ENCODE measurements at regions not wholly inside any gene's neighbourhood (a gene's known extent, or its start where the extent isn't known, plus 50 kb on each side); places are given as distances from the start of the nearest gene placed in this dataset.

GRCh38 chr7:56290548-56290947 lies 174.3 kb upstream of the NUPR2 start:
- no peaks in the 10 kb centered on the region for H3K79me2 ChIP-seq (ENCODE audit: insufficient read depth, low read length)
- TF ChIP-seq, protein P1, sequence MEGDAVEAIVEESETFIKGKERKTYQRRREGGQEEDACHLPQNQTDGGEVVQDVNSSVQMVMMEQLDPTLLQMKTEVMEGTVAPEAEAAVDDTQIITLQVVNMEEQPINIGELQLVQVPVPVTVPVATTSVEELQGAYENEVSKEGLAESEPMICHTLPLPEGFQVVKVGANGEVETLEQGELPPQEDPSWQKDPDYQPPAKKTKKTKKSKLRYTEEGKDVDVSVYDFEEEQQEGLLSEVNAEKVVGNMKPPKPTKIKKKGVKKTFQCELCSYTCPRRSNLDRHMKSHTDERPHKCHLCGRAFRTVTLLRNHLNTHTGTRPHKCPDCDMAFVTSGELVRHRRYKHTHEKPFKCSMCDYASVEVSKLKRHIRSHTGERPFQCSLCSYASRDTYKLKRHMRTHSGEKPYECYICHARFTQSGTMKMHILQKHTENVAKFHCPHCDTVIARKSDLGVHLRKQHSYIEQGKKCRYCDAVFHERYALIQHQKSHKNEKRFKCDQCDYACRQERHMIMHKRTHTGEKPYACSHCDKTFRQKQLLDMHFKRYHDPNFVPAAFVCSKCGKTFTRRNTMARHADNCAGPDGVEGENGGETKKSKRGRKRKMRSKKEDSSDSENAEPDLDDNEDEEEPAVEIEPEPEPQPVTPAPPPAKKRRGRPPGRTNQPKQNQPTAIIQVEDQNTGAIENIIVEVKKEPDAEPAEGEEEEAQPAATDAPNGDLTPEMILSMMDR (IDR thresholded peaks at IDR 0.05; ENCODE audit: low read length), result no peak
- no peak for TF ChIP-seq EZH2 (IDR thresholded peaks at IDR 0.05; ENCODE audit: borderline replicate concordance, low read length)
- no peaks in the 10 kb centered on the region for H3K4me1 ChIP-seq (ENCODE audit: insufficient read depth, low read length, severe bottlenecking)
- no peak overlapping the region for H3K4me3 ChIP-seq (ENCODE audit: low read depth, low read length, poor library complexity, severe bottlenecking)
- no peak overlapping the region for H3K9ac ChIP-seq (ENCODE audit: low read length)
- H3K4me2 ChIP-seq (ENCODE audit: low read length), result no peak overlapping the region
- no peaks in the 10 kb centered on the region for H3K36me3 ChIP-seq (ENCODE audit: insufficient read depth, low read length)
- no peak overlapping the region for H2AFZ ChIP-seq (ENCODE audit: low read length)
- no peaks in the 10 kb centered on the region for H4K20me1 ChIP-seq (ENCODE audit: insufficient read depth, low read length)
- H3F3A ChIP-seq (ENCODE audit: insufficient read depth, low read length), result no peaks in the 10 kb centered on the region
- no peaks in the 10 kb centered on the region for H3K27me3 ChIP-seq (ENCODE audit: insufficient read depth, low read length)
- H3K9me3 ChIP-seq (ENCODE audit: low read length), result no peaks in the 10 kb centered on the region
- H3K9me2 ChIP-seq (ENCODE audit: low read depth, low read length), result no peaks in the 10 kb centered on the region
- no peak overlapping the region for H3K27ac ChIP-seq (ENCODE audit: low read depth, low read length, poor library complexity, severe bottlenecking)

- H3K9me3 ChIP-seq (ENCODE audit: low read length), result no peaks in the 10 kb centered on the region
- no peak overlapping the region for H3K27ac ChIP-seq (ENCODE audit: low read depth, low read length, poor library complexity, severe bottlenecking)
- no peaks in the 10 kb centered on the region for H3F3A ChIP-seq (ENCODE audit: insufficient read depth, low read length)
- no peak overlapping the region for H3K4me3 ChIP-seq (ENCODE audit: low read depth, low read length, poor library complexity, severe bottlenecking)
- H3K9ac ChIP-seq (ENCODE audit: low read length), result no peak overlapping the region
- no peak overlapping the region for H2AFZ ChIP-seq (ENCODE audit: low read length)
- no peaks in the 10 kb centered on the region for H4K20me1 ChIP-seq (ENCODE audit: insufficient read depth, low read length)
- H3K79me2 ChIP-seq (ENCODE audit: insufficient read depth, low read length), result no peaks in the 10 kb centered on the region
- H3K9me2 ChIP-seq (ENCODE audit: low read depth, low read length), result no peaks in the 10 kb centered on the region
- no peaks in the 10 kb centered on the region for H3K27me3 ChIP-seq (ENCODE audit: insufficient read depth, low read length)
- no peak for TF ChIP-seq EZH2 (IDR thresholded peaks at IDR 0.05; ENCODE audit: borderline replicate concordance, low read length)
- TF ChIP-seq, protein P1 (IDR thresholded peaks at IDR 0.05; ENCODE audit: low read length), result no peak
- no peak overlapping the region for H3K4me2 ChIP-seq (ENCODE audit: low read length)
- H3K4me1 ChIP-seq (ENCODE audit: insufficient read depth, low read length, severe bottlenecking), result no peaks in the 10 kb centered on the region
- H3K36me3 ChIP-seq (ENCODE audit: insufficient read depth, low read length), result no peaks in the 10 kb centered on the region
Measured at GRCh38 chr7:56287429-56288138, 171.4 kb upstream of the NUPR2 start.

- Histone ChIP-seq H3K9ac (ENCODE audit: low read length) (no peak overlapping the region), H3K4me2 (ENCODE audit: low read length) (no peak overlapping the region), H4K20me1 (ENCODE audit: insufficient read depth, low read length) (no peaks in the 10 kb centered on the region), H3K27me3 (ENCODE audit: insufficient read depth, low read length) (no peaks in the 10 kb centered on the region), H3K9me3 (ENCODE audit: low read length) (no peaks in the 10 kb centered on the region), H3F3A (ENCODE audit: insufficient read depth, low read length) (no peaks in the 10 kb centered on the region), H3K79me2 (ENCODE audit: insufficient read depth, low read length) (no peaks in the 10 kb centered on the region), H2AFZ (ENCODE audit: low read length) (no peak overlapping the region), H3K27ac (ENCODE audit: low read depth, low read length, poor library complexity, severe bottlenecking) (no peak overlapping the region), H3K9me2 (ENCODE audit: low read depth, low read length) (no peaks in the 10 kb centered on the region), H3K4me3 (ENCODE audit: low read depth, low read length, poor library complexity, severe bottlenecking) (no peak overlapping the region), H3K4me1 (ENCODE audit: insufficient read depth, low read length, severe bottlenecking) (no peaks in the 10 kb centered on the region), H3K36me3 (ENCODE audit: insufficient read depth, low read length) (no peaks in the 10 kb centered on the region)
- no peak for TF ChIP-seq EZH2 (IDR thresholded peaks at IDR 0.05; ENCODE audit: borderline replicate concordance, low read length)
- TF ChIP-seq, protein P1 (IDR thresholded peaks at IDR 0.05; ENCODE audit: low read length), result no peak
Measured at GRCh38 chr7:56256108-56256507, 139.9 kb upstream of the NUPR2 start.

Measured in OCI-LY1 (cell line).